GM12878 (cell line): ENCODE measurements at regions not wholly inside any gene's neighbourhood (a gene's known extent, or its start where the extent isn't known, plus 50 kb on each side); places are given as distances from the start of the nearest gene placed in this dataset.

Experiments
- ATAC-seq: fragments of 200-7000 bp; cut with Tn5 transposase; 3 replicates; pipeline ENCODE4 v1.9.1; 2020; ENCODE audit warnings: mild to moderate bottlenecking, moderate library complexity
- BruUV-seq: library from RNA; stranded (reverse); fragments of 400-500 nt; replicated peaks from 2 replicates; lab custom pipeline; 2021; lab: Mats Ljungman, UMichigan
- CTCF ChIA-PET: fragments of 300-600 bp; sonication (Branson Sonifier 250); formaldehyde crosslinking; extraction: SDS; loops from one replicate; lab custom pipeline; 2021; ENCODE audit warnings: inconsistent platforms; lab: Yijun Ruan, JAX
- POLR2A ChIA-PET: fragments of 350-600 bp; formaldehyde crosslinking; extraction: SDS; loops from one replicate; lab custom pipeline; 2021; ENCODE audit warnings: inconsistent platforms; lab: Charles Lee
- RAD21 ChIA-PET: fragments of 300-600 bp; sonication (Branson Sonifier 250); formaldehyde crosslinking; loops from one replicate; lab custom pipeline; 2023; ENCODE audit warnings: antibody characterized with exemption; ENCODE audit not compliant: unreplicated experiment; lab: Charles Lee
- SMC1A ChIA-PET: fragments of 300-600 bp; sonication (Branson Sonifier 250); formaldehyde crosslinking; loops from one replicate; lab custom pipeline; 2023; ENCODE audit not compliant: unreplicated experiment, uncharacterized antibody; lab: Charles Lee
- DNase-seq: peaks from one replicate; pipeline ENCODE4 v3.0.0-alpha.2; 2011; ENCODE audit warnings: low read depth, low spot score
- FAIRE-seq: peaks from 3 replicates; lab custom pipeline; 2011; peaks lifted over from hg19 to GRCh38; lab: Jason Lieb, UNC
- H2AFZ ChIP-seq: 2 replicates; pipeline ENCODE4 v1.6.0; 2011; ENCODE audit warnings: low read depth, low read length, control low read depth; ENCODE audit not compliant: control insufficient read depth
- H3K27ac ChIP-seq: 2 replicates; pipeline ENCODE4 v1.5.1; 2011; ENCODE audit warnings: control low read depth; ENCODE audit not compliant: control insufficient read depth, insufficient read depth
- H3K27me3 ChIP-seq, 2 experiments: replicated peaks in 1 of 2; 2 replicates each; pipeline versions ENCODE4 v1.6.0 to v1.6.1; 2011; ENCODE audit warnings: low read length in 1 of 2; ENCODE audit not compliant: control insufficient read depth in 2 of 2, insufficient read depth in 2 of 2
- H3K36me3 ChIP-seq, 2 experiments: 2 replicates each; pipeline ENCODE4 v1.5.1; 2011; ENCODE audit warnings: low read length in 1 of 2; ENCODE audit not compliant: control insufficient read depth in 2 of 2, insufficient read depth in 2 of 2
- H3K4me1 ChIP-seq: 2 replicates; pipeline ENCODE4 v1.6.1; 2011; ENCODE audit warnings: mild to moderate bottlenecking, low read length, moderate library complexity, mixed read lengths; ENCODE audit not compliant: control insufficient read depth, insufficient read depth
- H3K4me2 ChIP-seq: 2 replicates; pipeline ENCODE4 v1.6.0; 2011; ENCODE audit warnings: control low read depth; ENCODE audit not compliant: control insufficient read depth, insufficient read depth
- H3K4me3 ChIP-seq: fragments of 200-600 bp; sonication (generic); 2 replicates; pipeline ENCODE4 v1.5.1; 2016
- H3K79me2 ChIP-seq: 2 replicates; pipeline ENCODE4 v1.6.0; 2011; ENCODE audit warnings: low read length; ENCODE audit not compliant: control insufficient read depth, insufficient read depth
- H3K9ac ChIP-seq: 2 replicates; pipeline ENCODE4 v1.8.0; 2011; ENCODE audit warnings: low read length, control low read depth, mixed read lengths; ENCODE audit not compliant: control insufficient read depth, insufficient read depth
- H3K9me3 ChIP-seq: replicated peaks from 3 replicates; pipeline ENCODE4 v1.5.1; 2011; ENCODE audit warnings: mild to moderate bottlenecking, low read length; ENCODE audit not compliant: control insufficient read depth, insufficient read depth
- H4K20me1 ChIP-seq: 2 replicates; pipeline ENCODE4 v1.6.0; 2011; ENCODE audit not compliant: control insufficient read depth, insufficient read depth
- ASH2L ChIP-seq: fragments of 300-600, 200-600 bp; sonication (generic); IDR thresholded peaks from 2 replicates; pipeline ENCODE4 v1.6.1; 2017; ENCODE audit warnings: low read depth, mild to moderate bottlenecking, borderline replicate concordance
- BRCA1 ChIP-seq: IDR thresholded peaks from 2 replicates; pipeline ENCODE4 v1.6.1; 2011; ENCODE audit warnings: low read depth, low read length, improper control_type of control experiment
- CREB1 ChIP-seq: IDR thresholded peaks from 2 replicates; pipeline ENCODE4 v1.6.1; 2012; ENCODE audit warnings: low read depth, mild to moderate bottlenecking, inconsistent platforms
- EP300 ChIP-seq, 2 experiments: fragments of 150-350 bp in 1 of 2; IDR thresholded peaks; 2 replicates each; pipeline ENCODE4 v1.6.1; 2011 to 2012; ENCODE audit warnings: low read depth in 2 of 2, low read length in 2 of 2, borderline replicate concordance in 1 of 2, improper control_type of control experiment in 1 of 2, inconsistent platforms in 1 of 2; ENCODE audit not compliant: control insufficient read depth in 1 of 2
- HDAC6 ChIP-seq: fragments of 200-600 bp; sonication (generic); IDR thresholded peaks from one replicate; pipeline ENCODE4 v1.8.0; 2017; ENCODE audit warnings: antibody characterized with exemption; ENCODE audit not compliant: unreplicated experiment
- JUNB ChIP-seq: IDR thresholded peaks from 2 replicates; pipeline ENCODE4 v1.6.1; 2016; ENCODE audit warnings: antibody characterized with exemption, mild to moderate bottlenecking
- LARP7 ChIP-seq: fragments of 450-650 bp; IDR thresholded peaks from 2 replicates; pipeline ENCODE4 v1.6.1; 2017; ENCODE audit warnings: mild to moderate bottlenecking
- RB1 ChIP-seq: fragments of 450-650 bp; formaldehyde crosslinking; IDR thresholded peaks from 2 replicates; pipeline ENCODE4 v1.6.1; 2017; ENCODE audit warnings: mild to moderate bottlenecking, borderline replicate concordance
- RBBP5 ChIP-seq: fragments of 200-600 bp; sonication (generic); conservative IDR thresholded peaks from 2 replicates; pipeline ENCODE4 v1.6.1; 2016
- SUZ12 ChIP-seq: fragments of 200-600 bp; sonication (generic); IDR thresholded peaks from one replicate; pipeline ENCODE4 v1.6.1; 2018; ENCODE audit warnings: antibody characterized with exemption, mild to moderate bottlenecking; ENCODE audit not compliant: unreplicated experiment
- TCF7 ChIP-seq: IDR thresholded peaks from 2 replicates; pipeline ENCODE4 v1.6.1; 2014; ENCODE audit warnings: antibody characterized with exemption, borderline replicate concordance
- WGBS: methylation state at CpG from one replicate; pipeline ENCODE4 v1.1.6; 2016; ENCODE audit warnings: low lambda C conversion rate; ENCODE audit not compliant: insufficient replicate concordance, insufficient coverage; ENCODE audit errors: missing lambda C conversion rate; 5-methylcytosine and 5-hydroxymethylcytosine counted together
- in situ Hi-C: fragments of 300-500 bp; cut with MboI; formaldehyde crosslinking; loops from 9 replicates; pipeline ENCODE4 v1.14.3; 2018; ENCODE audit warnings: mixed read lengths
- intact Hi-C: fragments of 100-400 bp; cut with micrococcal nuclease; formaldehyde crosslinking; loops from one replicate; pipeline ENCODE4 v1.14.2; 2022; ENCODE audit not compliant: unreplicated experiment
- TF ChIP-seq, protein P1 (sequence below): fragments of 450-650 bp; IDR thresholded peaks from 2 replicates; pipeline ENCODE4 v1.6.1; 2017; ENCODE audit warnings: low read depth, mild to moderate bottlenecking, moderate library complexity
- TF ChIP-seq, protein P2 (sequence below): IDR thresholded peaks from 2 replicates; pipeline ENCODE4 v1.6.1; 2012; ENCODE audit warnings: low read depth, low read length, improper control_type of control experiment
- TF ChIP-seq, protein P3 (sequence below): fragments of 450-650 bp; conservative IDR thresholded peaks from 2 replicates; pipeline ENCODE4 v1.6.1; 2017; ENCODE audit warnings: mild to moderate bottlenecking, moderate library complexity
- TF ChIP-seq, protein P4 (sequence below): fragments of 450-650 bp; formaldehyde crosslinking; IDR thresholded peaks from 2 replicates; pipeline ENCODE4 v1.4.0; 2020; ENCODE audit warnings: mild to moderate bottlenecking, moderate library complexity

DNA sequence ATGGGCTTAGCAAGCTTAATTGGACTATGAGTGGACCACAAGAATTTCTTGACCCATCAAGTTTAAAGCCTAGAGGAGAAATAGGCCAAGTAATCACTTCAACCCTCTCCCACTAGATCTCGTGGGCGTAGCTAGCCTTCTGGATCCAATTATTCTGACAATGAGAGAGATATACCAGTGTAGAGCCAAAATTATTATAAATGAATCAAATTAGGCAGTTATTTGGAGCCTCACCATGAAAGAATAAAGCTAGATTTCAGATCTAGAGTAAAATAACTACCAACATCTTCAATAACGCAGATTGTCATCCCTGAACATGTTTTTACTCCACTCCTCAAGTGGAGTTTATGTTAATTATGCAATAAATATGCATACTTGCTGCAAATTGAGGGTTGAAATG, 143.9 kb upstream of the CDH20 start (continued):
- TF ChIP-seq, protein P1, sequence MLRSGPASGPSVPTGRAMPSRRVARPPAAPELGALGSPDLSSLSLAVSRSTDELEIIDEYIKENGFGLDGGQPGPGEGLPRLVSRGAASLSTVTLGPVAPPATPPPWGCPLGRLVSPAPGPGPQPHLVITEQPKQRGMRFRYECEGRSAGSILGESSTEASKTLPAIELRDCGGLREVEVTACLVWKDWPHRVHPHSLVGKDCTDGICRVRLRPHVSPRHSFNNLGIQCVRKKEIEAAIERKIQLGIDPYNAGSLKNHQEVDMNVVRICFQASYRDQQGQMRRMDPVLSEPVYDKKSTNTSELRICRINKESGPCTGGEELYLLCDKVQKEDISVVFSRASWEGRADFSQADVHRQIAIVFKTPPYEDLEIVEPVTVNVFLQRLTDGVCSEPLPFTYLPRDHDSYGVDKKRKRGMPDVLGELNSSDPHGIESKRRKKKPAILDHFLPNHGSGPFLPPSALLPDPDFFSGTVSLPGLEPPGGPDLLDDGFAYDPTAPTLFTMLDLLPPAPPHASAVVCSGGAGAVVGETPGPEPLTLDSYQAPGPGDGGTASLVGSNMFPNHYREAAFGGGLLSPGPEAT: no peak

DNA sequence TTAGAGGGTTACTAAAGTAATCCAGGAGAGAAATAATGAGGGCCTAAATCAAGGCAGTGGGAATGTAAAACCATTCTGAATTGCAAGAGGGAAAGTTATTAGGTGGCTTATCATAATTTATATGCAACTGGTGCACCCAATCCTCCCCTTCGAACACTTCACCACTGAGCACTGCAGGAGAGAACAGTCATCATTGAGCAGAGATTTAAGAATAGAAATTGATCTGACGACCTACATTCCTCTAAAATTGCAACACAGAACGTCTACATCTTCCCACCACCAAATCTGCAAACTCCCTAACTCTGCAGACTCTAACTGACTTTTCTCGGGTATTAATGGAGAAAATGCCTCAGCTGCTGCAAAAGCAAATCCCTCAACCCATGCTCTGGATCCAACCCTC, 138.5 kb upstream of the CDH20 start:
- in situ Hi-C loops (no loop called here), intact Hi-C loops (no loop called here)
- Histone ChIP-seq H3K79me2 (no peaks in the 10 kb centered on the region), H2AFZ (no peak overlapping the region), H3K4me3 (no peak overlapping the region), H3K27me3 (no peaks in the 10 kb centered on the region), H3K27ac (no peak overlapping the region), H3K9me3 (no peaks in the 10 kb centered on the region), H3K36me3 (no peaks in the 10 kb centered on the region), H4K20me1 (no peaks in the 10 kb centered on the region), H3K4me2 (no peak overlapping the region), H3K4me1 (no peaks in the 10 kb centered on the region), H3K9ac (no peak overlapping the region)
- CTCF ChIA-PET: no interaction called here
- DNase-seq (no peak), ATAC-seq (no peak), FAIRE-seq (no peak)
- WGBS: 2% methylated on average over 4 of the region's 4 CpGs
- POLR2A ChIA-PET: no interaction called here
- no TSS peak for BruUV-seq
- SMC1A ChIA-PET: no interaction called here
- RAD21 ChIA-PET: no interaction called here
- no peak for TF ChIP-seq SUZ12
- no peak for TF ChIP-seq CREB1
- TF ChIP-seq LARP7: no peak
- TF ChIP-seq BRCA1: no peak
- TF ChIP-seq, protein P2, sequence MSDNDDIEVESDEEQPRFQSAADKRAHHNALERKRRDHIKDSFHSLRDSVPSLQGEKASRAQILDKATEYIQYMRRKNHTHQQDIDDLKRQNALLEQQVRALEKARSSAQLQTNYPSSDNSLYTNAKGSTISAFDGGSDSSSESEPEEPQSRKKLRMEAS: no peak
- TF ChIP-seq, protein P3, sequence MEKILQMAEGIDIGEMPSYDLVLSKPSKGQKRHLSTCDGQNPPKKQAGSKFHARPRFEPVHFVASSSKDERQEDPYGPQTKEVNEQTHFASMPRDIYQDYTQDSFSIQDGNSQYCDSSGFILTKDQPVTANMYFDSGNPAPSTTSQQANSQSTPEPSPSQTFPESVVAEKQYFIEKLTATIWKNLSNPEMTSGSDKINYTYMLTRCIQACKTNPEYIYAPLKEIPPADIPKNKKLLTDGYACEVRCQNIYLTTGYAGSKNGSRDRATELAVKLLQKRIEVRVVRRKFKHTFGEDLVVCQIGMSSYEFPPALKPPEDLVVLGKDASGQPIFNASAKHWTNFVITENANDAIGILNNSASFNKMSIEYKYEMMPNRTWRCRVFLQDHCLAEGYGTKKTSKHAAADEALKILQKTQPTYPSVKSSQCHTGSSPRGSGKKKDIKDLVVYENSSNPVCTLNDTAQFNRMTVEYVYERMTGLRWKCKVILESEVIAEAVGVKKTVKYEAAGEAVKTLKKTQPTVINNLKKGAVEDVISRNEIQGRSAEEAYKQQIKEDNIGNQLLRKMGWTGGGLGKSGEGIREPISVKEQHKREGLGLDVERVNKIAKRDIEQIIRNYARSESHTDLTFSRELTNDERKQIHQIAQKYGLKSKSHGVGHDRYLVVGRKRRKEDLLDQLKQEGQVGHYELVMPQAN: no peak
- TF ChIP-seq, protein P4, sequence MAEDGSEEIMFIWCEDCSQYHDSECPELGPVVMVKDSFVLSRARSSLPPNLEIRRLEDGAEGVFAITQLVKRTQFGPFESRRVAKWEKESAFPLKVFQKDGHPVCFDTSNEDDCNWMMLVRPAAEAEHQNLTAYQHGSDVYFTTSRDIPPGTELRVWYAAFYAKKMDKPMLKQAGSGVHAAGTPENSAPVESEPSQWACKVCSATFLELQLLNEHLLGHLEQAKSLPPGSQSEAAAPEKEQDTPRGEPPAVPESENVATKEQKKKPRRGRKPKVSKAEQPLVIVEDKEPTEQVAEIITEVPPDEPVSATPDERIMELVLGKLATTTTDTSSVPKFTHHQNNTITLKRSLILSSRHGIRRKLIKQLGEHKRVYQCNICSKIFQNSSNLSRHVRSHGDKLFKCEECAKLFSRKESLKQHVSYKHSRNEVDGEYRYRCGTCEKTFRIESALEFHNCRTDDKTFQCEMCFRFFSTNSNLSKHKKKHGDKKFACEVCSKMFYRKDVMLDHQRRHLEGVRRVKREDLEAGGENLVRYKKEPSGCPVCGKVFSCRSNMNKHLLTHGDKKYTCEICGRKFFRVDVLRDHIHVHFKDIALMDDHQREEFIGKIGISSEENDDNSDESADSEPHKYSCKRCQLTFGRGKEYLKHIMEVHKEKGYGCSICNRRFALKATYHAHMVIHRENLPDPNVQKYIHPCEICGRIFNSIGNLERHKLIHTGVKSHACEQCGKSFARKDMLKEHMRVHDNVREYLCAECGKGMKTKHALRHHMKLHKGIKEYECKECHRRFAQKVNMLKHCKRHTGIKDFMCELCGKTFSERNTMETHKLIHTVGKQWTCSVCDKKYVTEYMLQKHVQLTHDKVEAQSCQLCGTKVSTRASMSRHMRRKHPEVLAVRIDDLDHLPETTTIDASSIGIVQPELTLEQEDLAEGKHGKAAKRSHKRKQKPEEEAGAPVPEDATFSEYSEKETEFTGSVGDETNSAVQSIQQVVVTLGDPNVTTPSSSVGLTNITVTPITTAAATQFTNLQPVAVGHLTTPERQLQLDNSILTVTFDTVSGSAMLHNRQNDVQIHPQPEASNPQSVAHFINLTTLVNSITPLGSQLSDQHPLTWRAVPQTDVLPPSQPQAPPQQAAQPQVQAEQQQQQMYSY (CRISPR knock-in tag): no peak
- no peak for TF ChIP-seq JUNB
- TF ChIP-seq TCF7: no peak
- TF ChIP-seq RBBP5: no peak
- no peak for TF ChIP-seq RB1
- no peak for TF ChIP-seq HDAC6
- TF ChIP-seq EP300 (IDR thresholded peaks at IDR 0.05; ENCODE audit: borderline replicate concordance in 1 of 2, control insufficient read depth in 1 of 2, low read depth in 2 of 2, low read length in 2 of 2): no peak
- no peak for TF ChIP-seq ASH2L
